ENCODE measurements at regions not wholly inside any gene's neighbourhood (a gene's known extent, or its start where the extent isn't known, plus 50 kb on each side); places are given as distances from the start of the nearest gene placed in this dataset.

DNA sequence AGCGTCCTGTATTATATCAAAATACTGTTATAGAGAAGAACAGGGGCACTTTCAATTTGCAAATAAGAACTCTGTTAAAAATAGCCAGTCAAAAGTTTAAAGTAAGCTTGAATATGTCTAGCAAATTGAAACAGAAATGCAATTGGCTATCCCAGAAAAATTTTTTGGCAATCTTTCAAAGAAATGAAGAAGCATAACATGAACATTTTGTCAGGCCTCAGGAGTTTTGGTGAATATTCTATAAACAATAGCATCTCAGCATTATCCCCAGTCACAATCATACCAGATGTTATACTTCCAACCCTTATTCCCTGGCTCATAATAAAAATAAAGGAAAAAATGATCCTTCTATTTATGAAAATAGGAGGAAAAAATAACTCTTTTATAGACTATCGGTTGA, 252.4 kb downstream of the GRB14 start:
- no peak for ATAC-seq
- no peaks in the 10 kb centered on the region for H3K36me3 Mint-ChIP-seq (ENCODE audit: low read depth)
- no peak for DNase-seq
- no peak overlapping the region for H3K4me3 Mint-ChIP-seq
- H3K27me3 Mint-ChIP-seq: no peaks in the 10 kb centered on the region
- H3K9me3 Mint-ChIP-seq: peaks cover 14% of the 10 kb centered on the region
- no peak overlapping the region for H3K27ac Mint-ChIP-seq
- no peaks in the 10 kb centered on the region for H3K4me1 Mint-ChIP-seq

DNA sequence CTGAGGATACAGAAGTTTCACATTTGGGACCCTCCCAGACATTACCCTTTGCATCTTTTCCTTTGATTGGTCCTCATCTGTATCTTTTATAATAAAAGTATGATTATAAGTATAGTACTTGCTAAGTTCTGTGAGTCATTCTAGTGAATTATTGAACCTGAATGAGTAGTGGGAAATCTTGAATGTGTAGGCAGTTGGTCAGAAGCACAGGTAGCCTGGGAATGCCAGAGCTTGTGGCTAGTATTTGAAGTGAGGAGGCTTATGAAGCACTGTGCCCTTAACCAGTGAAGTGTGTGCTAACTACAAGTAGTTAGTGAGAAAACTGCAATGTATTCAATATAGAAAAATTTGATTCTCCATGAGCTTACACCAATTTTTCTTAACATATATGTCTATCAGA, 257.6 kb downstream of the GRB14 start:
- Mint-ChIP-seq H3K4me3 (no peak overlapping the region), H3K27ac (no peak overlapping the region), H3K36me3 (ENCODE audit: low read depth) (no peaks in the 10 kb centered on the region), H3K9me3 (peaks cover 4% of the 10 kb centered on the region), H3K27me3 (no peaks in the 10 kb centered on the region), H3K4me1 (no peaks in the 10 kb centered on the region)
- no peak for DNase-seq
- no peak for ATAC-seq

DNA sequence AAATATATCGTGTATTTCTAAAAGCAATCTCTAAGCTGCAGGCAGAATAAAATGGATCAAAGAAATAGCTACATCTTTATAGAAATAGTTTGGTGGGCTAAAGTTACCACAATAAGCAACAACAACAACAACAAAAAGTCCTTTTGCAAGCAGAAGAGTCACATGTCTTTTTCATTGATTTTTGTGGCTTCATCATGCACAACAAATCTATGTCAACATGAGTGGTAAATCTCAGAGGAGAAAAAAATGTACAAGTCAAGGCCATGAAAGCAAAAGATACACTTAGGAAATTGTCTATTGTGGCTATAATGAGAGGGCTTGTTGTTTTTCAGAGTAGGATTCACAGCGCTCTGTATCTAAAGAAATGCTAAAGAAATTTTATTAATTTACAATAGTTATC, 269.7 kb downstream of the GRB14 start:
- Mint-ChIP-seq H3K27ac (no peak overlapping the region), H3K36me3 (ENCODE audit: low read depth) (no peaks in the 10 kb centered on the region), H3K4me3 (no peak overlapping the region), H3K27me3 (no peaks in the 10 kb centered on the region), H3K4me1 (no peaks in the 10 kb centered on the region), H3K9me3 (peaks cover 4% of the 10 kb centered on the region)
- no peak for DNase-seq
- no peak for ATAC-seq

DNA sequence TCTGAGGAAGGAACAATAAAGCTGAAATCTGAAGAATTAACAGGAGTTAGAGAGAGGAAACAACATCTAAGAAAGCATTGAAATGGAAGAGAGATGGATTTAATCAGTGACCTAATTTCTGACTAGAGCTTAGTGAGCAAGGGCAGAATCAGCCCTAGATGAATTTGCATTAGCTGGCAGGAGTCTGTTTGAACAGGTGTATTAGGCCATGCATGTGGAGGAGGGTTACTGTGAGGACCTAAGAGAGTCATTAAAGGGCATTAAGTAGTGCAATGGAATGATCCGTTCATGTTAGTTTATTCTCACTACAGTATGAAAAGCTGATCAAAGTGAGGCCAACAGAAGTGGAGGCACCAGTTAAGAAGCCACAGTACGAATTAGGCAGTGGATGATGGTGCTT, 285.3 kb downstream of the GRB14 start:
- no peaks in the 10 kb centered on the region for H3K4me1 Mint-ChIP-seq
- peaks cover 10% of the 10 kb centered on the region for H3K9me3 Mint-ChIP-seq
- no peak overlapping the region for H3K27ac Mint-ChIP-seq
- no peaks in the 10 kb centered on the region for H3K36me3 Mint-ChIP-seq (ENCODE audit: low read depth)
- no peak for DNase-seq
- no peak for ATAC-seq
- no peak overlapping the region for H3K4me3 Mint-ChIP-seq
- no peaks in the 10 kb centered on the region for H3K27me3 Mint-ChIP-seq

DNA sequence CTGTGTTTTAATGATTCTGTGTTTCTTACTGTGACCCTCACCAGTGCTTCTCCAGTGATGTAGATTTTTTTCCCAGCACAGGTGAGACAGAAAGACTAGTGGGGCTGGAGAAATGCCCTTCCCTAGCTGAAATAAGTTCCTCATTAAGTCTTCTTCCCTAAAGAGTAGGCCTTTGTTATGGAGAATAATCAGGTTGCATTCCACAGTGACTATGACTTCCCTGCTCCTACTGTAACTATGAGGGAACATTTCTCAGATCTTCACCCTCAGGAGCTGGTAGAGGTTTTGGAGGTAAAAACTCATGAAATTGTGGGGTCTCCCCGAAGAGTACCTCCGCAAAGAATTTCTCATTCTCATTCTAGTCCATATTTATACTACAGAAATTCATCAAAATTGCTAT, 286.2 kb downstream of the GRB14 start:
- ATAC-seq (no peak), DNase-seq (no peak)
- Mint-ChIP-seq H3K36me3 (ENCODE audit: low read depth) (no peaks in the 10 kb centered on the region), H3K4me1 (no peaks in the 10 kb centered on the region), H3K4me3 (no peak overlapping the region), H3K9me3 (peaks cover 10% of the 10 kb centered on the region), H3K27ac (no peak overlapping the region), H3K27me3 (no peaks in the 10 kb centered on the region)

DNA sequence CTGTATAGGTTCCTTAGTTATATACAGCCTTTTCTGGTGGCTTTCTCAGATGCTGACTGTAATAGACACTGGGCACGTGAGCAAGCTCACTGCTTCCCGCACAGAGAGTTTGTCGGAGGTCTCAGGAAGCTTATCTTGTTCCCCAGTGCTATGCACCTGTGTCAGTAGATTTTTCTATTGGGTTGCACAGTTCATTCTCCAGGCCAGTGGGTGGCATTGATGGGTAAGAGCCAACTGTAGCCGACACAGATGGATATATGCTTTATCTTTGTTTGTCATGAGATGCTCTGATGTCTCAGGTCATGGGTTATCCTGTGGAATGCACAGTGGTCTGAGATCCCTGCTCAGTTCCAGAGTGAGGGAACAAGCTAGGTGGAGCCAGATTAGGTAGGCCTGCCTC, 293.0 kb downstream of the GRB14 start:
- DNase-seq: no peak
- no peak overlapping the region for H3K4me3 Mint-ChIP-seq
- ATAC-seq: no peak
- H3K27ac Mint-ChIP-seq: no peak overlapping the region
- H3K27me3 Mint-ChIP-seq: no peaks in the 10 kb centered on the region
- H3K9me3 Mint-ChIP-seq: peaks cover 30% of the 10 kb centered on the region
- H3K36me3 Mint-ChIP-seq (ENCODE audit: low read depth): peaks cover 5% of the 10 kb centered on the region
- no peaks in the 10 kb centered on the region for H3K4me1 Mint-ChIP-seq

DNA sequence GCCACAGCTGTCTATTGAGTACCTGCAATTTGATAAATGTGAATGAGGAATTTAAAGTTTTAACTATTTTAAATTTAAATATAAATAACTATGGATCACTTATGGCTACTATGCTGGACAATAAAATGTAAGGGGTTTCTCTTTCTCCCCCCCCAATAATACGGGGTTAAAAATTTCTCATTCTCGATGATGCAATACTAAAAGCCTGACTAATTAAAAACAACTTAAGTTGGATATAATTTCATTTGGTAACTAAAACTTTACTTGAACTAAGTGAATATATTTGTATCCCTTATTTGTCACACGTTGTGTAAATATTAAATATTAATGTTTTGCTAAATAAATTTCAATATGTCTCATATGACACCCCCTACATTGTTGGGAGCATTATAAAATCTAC, 297.3 kb downstream of the GRB14 start:
- DNase-seq (no peak), ATAC-seq (no peak)
- no peaks in the 10 kb centered on the region for H3K27me3 Mint-ChIP-seq
- H3K27ac Mint-ChIP-seq: no peak overlapping the region
- H3K9me3 Mint-ChIP-seq: peaks cover 47% of the 10 kb centered on the region
- H3K36me3 Mint-ChIP-seq (ENCODE audit: low read depth): peaks cover 5% of the 10 kb centered on the region
- H3K4me3 Mint-ChIP-seq: no peak overlapping the region
- no peaks in the 10 kb centered on the region for H3K4me1 Mint-ChIP-seq

DNA sequence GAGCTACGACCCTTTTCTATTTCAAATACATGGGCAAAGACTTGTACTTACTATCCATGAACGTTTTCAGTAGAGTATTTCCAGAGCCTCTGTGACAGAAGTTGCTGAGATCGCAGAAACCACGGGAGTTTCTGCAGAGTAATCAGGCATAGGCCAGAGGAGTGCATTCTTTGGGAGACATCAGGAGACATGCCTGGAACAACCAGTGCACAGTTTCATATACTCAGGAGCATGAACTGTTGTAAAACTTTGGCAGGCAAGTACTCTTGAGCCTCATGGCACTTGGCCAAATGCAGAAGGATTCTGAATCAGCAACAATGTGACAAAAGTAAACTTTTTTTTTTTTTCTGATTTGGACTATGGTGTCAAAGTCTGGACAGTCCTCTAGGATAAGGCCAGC, 307.1 kb downstream of the GRB14 start:
- no peaks in the 10 kb centered on the region for H3K27me3 Mint-ChIP-seq
- H3K27ac Mint-ChIP-seq: no peak overlapping the region
- no peaks in the 10 kb centered on the region for H3K36me3 Mint-ChIP-seq (ENCODE audit: low read depth)
- no peaks in the 10 kb centered on the region for H3K9me3 Mint-ChIP-seq
- H3K4me1 Mint-ChIP-seq: no peaks in the 10 kb centered on the region
- no peak for DNase-seq
- no peak for ATAC-seq
- no peak overlapping the region for H3K4me3 Mint-ChIP-seq

DNA sequence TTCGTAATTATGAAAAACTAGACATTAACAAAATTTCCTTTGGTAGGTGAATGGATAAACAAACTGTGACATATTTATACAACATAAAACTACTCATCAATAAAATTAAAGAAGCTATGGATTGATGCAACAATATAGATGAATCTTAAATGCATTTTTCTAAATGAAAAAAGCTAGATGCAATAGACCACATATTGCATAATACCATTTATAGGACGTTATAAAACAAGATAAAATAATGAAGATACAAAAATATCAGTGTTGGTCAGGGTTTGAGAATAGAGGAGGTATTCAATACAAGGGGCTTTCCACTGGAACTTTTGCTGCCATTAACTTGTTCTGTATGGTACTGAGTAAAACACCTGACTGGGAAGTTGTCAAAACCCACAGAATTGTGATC, 314.4 kb downstream of the GRB14 start:
- DNase-seq (no peak), ATAC-seq (no peak)
- H3K9me3 Mint-ChIP-seq: peaks cover 9% of the 10 kb centered on the region
- H3K4me1 Mint-ChIP-seq: no peaks in the 10 kb centered on the region
- H3K4me3 Mint-ChIP-seq: no peak overlapping the region
- H3K36me3 Mint-ChIP-seq (ENCODE audit: low read depth): no peaks in the 10 kb centered on the region
- no peaks in the 10 kb centered on the region for H3K27me3 Mint-ChIP-seq
- no peak overlapping the region for H3K27ac Mint-ChIP-seq

DNA sequence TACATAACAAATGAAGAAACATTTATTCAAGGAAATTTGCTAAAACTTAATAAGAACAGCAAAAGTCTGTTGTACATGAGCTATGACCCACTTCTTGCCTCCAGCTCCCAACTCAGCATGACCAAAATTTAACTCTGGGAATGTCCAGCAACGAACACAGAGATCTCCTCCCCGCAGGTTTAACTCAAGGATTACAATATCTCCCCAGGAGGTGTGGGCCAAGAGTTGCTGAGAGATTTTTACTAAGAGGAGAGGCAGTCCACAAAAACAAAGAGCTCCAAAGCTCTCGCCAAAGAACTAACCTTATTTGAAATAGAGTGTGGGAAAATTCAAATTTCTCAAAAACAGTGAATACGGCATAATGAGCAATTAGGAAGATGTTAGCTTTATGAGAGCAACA, 318.5 kb downstream of the GRB14 start:
- Mint-ChIP-seq H3K9me3 (peaks cover 13% of the 10 kb centered on the region), H3K4me1 (no peaks in the 10 kb centered on the region), H3K27me3 (no peaks in the 10 kb centered on the region), H3K36me3 (ENCODE audit: low read depth) (no peaks in the 10 kb centered on the region), H3K27ac (no peak overlapping the region), H3K4me3 (no peak overlapping the region)
- DNase-seq (no peak), ATAC-seq (no peak)

DNA sequence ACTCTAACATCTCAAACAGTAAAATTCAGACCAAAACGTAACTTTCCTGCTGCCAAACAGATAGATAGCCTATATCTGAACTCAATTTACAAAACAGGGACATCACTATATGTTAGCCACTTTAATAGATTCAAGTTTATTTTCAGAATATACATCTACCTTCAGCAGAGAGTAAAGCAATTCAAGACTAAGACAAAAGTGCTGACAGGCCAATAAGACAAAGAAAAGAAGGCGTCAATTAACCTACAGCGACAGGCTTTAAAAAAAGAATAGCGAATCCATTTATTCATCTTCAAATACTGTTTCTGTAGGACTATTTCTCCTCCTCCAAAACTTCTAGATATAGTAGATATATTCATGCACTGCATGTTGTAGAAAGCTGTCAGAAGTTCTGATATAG, 333.0 kb downstream of the GRB14 start:
- Mint-ChIP-seq H3K27ac (no peak overlapping the region), H3K4me3 (no peak overlapping the region), H3K9me3 (peaks cover 8% of the 10 kb centered on the region), H3K4me1 (no peaks in the 10 kb centered on the region), H3K27me3 (no peaks in the 10 kb centered on the region), H3K36me3 (ENCODE audit: low read depth) (no peaks in the 10 kb centered on the region)
- no peak for ATAC-seq
- no peak for DNase-seq

DNA sequence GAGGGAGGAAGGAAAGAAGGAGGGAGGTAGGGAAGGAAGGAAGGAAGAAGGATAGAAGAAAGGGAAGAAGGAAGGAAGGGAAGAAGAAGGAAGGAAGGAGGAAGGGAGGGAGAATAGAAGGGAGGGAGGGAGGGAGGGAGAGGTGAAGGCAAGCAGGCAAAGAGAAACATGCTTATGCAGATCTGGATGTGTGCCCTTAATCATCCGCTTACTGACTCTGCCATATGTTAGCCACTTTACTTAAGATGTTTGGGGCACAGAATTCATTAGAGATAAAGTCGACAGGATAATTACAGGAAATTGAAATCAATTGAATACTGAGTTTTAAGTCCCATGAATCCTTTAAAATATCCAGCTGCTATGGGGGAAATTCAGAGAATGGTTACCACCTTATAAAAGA, 334.2 kb downstream of the GRB14 start:
- Mint-ChIP-seq H3K27me3 (no peaks in the 10 kb centered on the region), H3K9me3 (peaks cover 11% of the 10 kb centered on the region), H3K4me3 (no peak overlapping the region), H3K27ac (no peak overlapping the region), H3K36me3 (ENCODE audit: low read depth) (no peaks in the 10 kb centered on the region), H3K4me1 (no peaks in the 10 kb centered on the region)
- DNase-seq (no peak), ATAC-seq (no peak)

DNA sequence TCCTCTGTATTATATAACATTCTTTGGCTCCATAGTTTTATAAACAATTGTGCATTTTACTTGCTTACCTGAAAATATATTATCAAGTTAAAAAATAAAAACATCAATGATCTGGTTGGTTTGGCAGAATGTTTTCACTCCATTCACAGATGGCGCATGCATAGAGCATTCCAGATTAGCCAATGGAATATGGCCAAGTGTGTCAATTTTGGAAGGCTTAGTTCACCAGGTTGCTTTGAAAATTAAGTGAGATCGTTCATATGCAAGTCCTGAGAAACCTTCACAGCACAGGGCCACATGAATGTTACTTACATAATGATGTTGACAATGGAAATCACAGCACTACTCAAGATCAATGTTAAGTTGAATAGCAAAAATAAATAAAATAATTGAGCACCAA, 335.7 kb downstream of the GRB14 start:
- Mint-ChIP-seq H3K36me3 (ENCODE audit: low read depth) (no peaks in the 10 kb centered on the region), H3K4me1 (no peaks in the 10 kb centered on the region), H3K9me3 (peaks cover 11% of the 10 kb centered on the region), H3K4me3 (no peak overlapping the region), H3K27ac (no peak overlapping the region), H3K27me3 (no peaks in the 10 kb centered on the region)
- DNase-seq: no peak
- ATAC-seq: no peak

DNA sequence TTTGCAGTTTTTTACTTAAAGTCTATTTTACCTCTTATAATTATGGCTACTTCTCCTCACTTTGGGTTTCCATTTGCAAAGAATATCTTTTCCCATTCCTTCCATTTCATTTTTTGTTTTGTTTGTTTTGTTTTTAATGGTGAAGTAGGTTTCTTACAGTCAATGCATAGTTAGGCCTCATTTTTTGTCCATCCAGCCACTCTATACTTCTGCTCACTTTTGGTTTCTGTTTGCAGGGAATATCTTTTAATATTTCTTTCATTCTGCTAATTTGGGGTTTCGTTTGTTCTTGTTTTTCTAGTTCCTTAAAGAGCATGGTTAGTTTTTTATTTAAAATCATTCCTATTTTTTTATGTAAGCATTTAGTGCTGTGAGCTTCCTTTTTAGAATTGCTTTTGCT, 339.4 kb downstream of the GRB14 start:
- no peaks in the 10 kb centered on the region for H3K4me1 Mint-ChIP-seq
- no peak for DNase-seq
- no peaks in the 10 kb centered on the region for H3K27me3 Mint-ChIP-seq
- no peak overlapping the region for H3K27ac Mint-ChIP-seq
- H3K36me3 Mint-ChIP-seq (ENCODE audit: low read depth): no peaks in the 10 kb centered on the region
- H3K4me3 Mint-ChIP-seq: no peak overlapping the region
- ATAC-seq: no peak
- peaks cover 9% of the 10 kb centered on the region for H3K9me3 Mint-ChIP-seq

DNA sequence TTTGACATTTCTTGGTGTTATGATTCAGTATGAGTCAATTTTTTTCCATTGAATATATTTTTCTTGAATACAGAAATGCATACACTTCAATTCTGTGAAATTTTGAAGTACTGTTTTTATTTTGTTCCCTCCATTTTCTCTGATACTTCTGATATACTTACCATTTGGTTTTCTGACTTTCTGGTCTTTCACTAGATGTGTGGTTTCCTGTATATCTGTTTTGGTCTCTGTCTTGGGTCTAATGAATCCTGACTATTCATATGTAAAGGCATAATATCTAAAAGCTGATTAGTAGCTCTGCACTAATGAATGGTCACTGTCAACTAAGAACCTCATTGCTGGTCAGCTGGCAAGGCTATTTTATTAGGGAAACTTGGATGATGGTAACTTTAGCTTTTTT, 345.6 kb downstream of the GRB14 start:
- peaks cover 11% of the 10 kb centered on the region for H3K9me3 Mint-ChIP-seq

DNA sequence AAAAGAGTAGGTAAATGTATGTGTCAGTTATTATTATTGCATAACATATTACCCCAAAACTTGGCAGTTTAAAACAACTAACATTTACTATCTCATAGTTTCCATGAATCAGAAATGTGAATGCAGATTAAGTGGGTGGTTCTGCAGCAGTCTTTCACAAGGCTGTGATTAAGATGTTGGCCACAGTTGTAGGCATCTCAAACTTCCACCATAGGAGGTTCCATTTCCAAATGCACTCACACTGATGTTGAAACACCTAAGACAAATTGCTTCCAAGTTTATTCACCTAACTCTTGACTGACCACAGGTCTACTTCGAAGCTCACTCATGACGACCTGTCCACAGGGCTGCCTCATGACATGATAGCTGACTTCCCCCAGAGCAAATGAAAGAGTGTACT, 360.8 kb downstream of the GRB14 start:
- DNase-seq (no peak), ATAC-seq (no peak)
- Mint-ChIP-seq H3K4me3 (no peak overlapping the region), H3K27ac (no peak overlapping the region), H3K9me3 (peaks cover 7% of the 10 kb centered on the region), H3K4me1 (no peaks in the 10 kb centered on the region), H3K27me3 (no peaks in the 10 kb centered on the region), H3K36me3 (ENCODE audit: low read depth) (no peaks in the 10 kb centered on the region)

More for the DNA sequence above, 345.6 kb downstream of the GRB14 start:
- H3K27me3 Mint-ChIP-seq: no peaks in the 10 kb centered on the region
- no peak overlapping the region for H3K4me3 Mint-ChIP-seq
- no peak for DNase-seq
- no peaks in the 10 kb centered on the region for H3K4me1 Mint-ChIP-seq
- H3K36me3 Mint-ChIP-seq (ENCODE audit: low read depth): no peaks in the 10 kb centered on the region
- no peak overlapping the region for H3K27ac Mint-ChIP-seq
- ATAC-seq: no peak

All from activated naive CD8-positive, alpha-beta T cell treated with anti-CD3 and anti-CD28 coated beads, Interleukin-2, amount 50 U/mL, for 24 hours (primary cell).